BLaER1 (cell line): ENCODE measurements at regions not wholly inside any gene's neighbourhood (a gene's known extent, or its start where the extent isn't known, plus 50 kb on each side); places are given as distances from the start of the nearest gene placed in this dataset.

ENCODE experiments used
- H3K27ac ChIP-seq: shearing (Covaris generic); formaldehyde crosslinking; 2 replicates; pipeline ENCODE4 v1.8.1; 2022
- H3K27me3 ChIP-seq: shearing (Covaris generic); formaldehyde crosslinking; 2 replicates; pipeline ENCODE4 v1.8.1; 2022
- H3K36me3 ChIP-seq: shearing (Covaris generic); formaldehyde crosslinking; 2 replicates; pipeline ENCODE4 v1.8.1; 2022
- H3K4me1 ChIP-seq: shearing (Covaris generic); formaldehyde crosslinking; 2 replicates; pipeline ENCODE4 v1.8.1; 2022
- H3K4me2 ChIP-seq: shearing (Covaris generic); formaldehyde crosslinking; 2 replicates; pipeline ENCODE4 v1.8.1; 2022
- H3K4me3 ChIP-seq: shearing (Covaris generic); formaldehyde crosslinking; 2 replicates; pipeline ENCODE4 v1.8.1; 2022
- H3K9ac ChIP-seq: shearing (Covaris generic); formaldehyde crosslinking; 2 replicates; pipeline ENCODE4 v1.8.1; 2022
- H3K9me3 ChIP-seq: shearing (Covaris generic); formaldehyde crosslinking; 2 replicates; pipeline ENCODE4 v1.8.1; 2022
- H4K20me1 ChIP-seq: shearing (Covaris generic); formaldehyde crosslinking; 2 replicates; pipeline ENCODE4 v1.8.1; 2022
- Cebpa-rat ChIP-seq: shearing (Covaris generic); IDR thresholded peaks from 2 replicates; pipeline ENCODE4 v1.8.1; 2022

DNA sequence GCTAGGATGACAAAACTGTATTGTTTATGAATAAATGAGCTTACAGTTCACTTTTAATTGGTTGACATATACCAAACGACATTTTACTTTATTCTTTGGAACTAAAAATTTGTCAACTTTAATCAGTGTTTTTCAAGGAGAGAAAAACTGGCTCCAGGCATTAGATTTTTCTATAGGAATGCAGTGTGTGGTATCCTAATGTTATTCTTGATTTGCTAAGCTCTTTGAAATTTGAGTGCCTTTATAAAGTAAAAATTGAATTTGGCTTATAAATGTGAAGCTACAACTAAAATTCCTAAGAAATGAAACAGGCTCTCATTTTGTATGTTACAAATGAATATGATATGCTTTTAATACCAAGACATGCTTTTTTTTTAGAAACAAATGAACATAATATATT lies 442.2 kb upstream of the TRAM1L1 start:
- H3K4me2 ChIP-seq = no peak overlapping the region
- H3K9ac ChIP-seq = no peak overlapping the region
- TF ChIP-seq Cebpa-rat = no peak

DNA sequence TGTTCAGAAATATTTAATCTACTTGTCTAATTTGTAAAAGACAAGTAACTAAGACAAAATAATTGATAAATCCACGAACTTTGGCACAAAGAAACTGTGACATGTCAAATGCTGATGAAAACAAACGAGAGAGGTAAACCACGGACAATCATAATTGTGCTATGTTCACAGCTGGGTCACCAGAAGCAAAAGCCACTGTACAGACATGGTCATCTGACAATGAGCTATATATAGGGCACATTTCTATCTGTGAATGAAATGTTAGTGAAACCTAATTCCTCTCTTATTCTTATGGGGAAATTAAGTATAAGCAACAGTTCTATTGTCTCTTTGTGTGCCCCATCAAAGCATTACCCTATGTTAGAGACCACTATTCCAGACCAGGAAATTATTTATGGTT lies 444.0 kb upstream of the TRAM1L1 start:
- no peaks in the 10 kb centered on the region for H3K9me3 ChIP-seq
- H3K27ac ChIP-seq = no peak overlapping the region
- H3K4me3 ChIP-seq = no peak overlapping the region
- no peaks in the 10 kb centered on the region for H3K36me3 ChIP-seq
- no peak overlapping the region for H3K9ac ChIP-seq
- TF ChIP-seq Cebpa-rat = no peak
- H3K4me2 ChIP-seq = no peak overlapping the region
- no peaks in the 10 kb centered on the region for H3K27me3 ChIP-seq
- no peaks in the 10 kb centered on the region for H3K4me1 ChIP-seq
- H4K20me1 ChIP-seq = no peaks in the 10 kb centered on the region

More for the DNA sequence above, 442.2 kb upstream of the TRAM1L1 start:
- Histone ChIP-seq H3K4me1 (no peaks in the 10 kb centered on the region), H3K27ac (no peak overlapping the region), H3K4me3 (no peak overlapping the region), H3K36me3 (no peaks in the 10 kb centered on the region), H3K27me3 (no peaks in the 10 kb centered on the region), H3K9me3 (no peaks in the 10 kb centered on the region), H4K20me1 (no peaks in the 10 kb centered on the region)

DNA sequence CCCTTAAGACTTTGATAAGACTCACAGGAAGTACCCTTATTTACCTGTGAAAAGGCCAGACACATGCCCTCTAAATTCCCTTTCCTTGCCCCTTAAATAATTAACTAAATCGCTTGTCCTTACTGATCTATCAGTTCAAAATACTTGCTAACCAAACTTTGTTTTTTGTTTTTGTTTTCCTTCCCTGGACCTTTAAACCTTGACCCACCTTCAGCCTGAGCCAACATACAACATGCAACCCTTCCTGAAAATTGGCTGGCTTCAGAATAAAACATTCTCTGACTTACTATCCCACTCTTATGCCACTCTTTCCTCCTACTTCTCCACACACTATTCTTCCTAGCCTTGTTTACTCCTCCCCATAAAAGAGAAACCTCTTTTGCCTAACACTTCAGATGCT lies 448.1 kb upstream of the TRAM1L1 start:
- no peaks in the 10 kb centered on the region for H4K20me1 ChIP-seq
- no peaks in the 10 kb centered on the region for H3K36me3 ChIP-seq
- no peak for TF ChIP-seq Cebpa-rat
- no peaks in the 10 kb centered on the region for H3K4me1 ChIP-seq
- H3K27ac ChIP-seq = no peak overlapping the region
- no peak overlapping the region for H3K4me2 ChIP-seq
- no peak overlapping the region for H3K9ac ChIP-seq
- no peaks in the 10 kb centered on the region for H3K9me3 ChIP-seq
- no peak overlapping the region for H3K4me3 ChIP-seq
- no peaks in the 10 kb centered on the region for H3K27me3 ChIP-seq

DNA sequence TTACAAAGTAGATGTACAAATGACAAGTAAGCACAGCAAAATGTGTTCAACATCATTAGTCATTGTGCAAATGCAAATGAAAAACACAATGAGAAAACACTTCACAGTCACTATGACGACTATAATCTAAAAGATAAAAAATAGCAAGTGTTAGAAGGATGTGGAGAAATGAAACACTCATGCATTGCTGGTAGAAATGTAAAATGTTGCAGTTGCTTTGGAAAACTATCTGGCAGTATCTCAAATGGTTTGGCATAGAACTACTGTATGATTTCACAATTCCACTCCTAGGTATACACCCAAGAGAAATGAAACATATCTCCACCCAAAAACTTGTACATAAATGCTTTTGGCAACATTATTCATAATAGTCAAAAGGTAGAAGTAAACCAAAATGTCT lies 459.7 kb upstream of the TRAM1L1 start:
- Histone ChIP-seq H3K9me3 (no peaks in the 10 kb centered on the region), H3K4me2 (no peak overlapping the region)
- no peak for TF ChIP-seq Cebpa-rat

DNA sequence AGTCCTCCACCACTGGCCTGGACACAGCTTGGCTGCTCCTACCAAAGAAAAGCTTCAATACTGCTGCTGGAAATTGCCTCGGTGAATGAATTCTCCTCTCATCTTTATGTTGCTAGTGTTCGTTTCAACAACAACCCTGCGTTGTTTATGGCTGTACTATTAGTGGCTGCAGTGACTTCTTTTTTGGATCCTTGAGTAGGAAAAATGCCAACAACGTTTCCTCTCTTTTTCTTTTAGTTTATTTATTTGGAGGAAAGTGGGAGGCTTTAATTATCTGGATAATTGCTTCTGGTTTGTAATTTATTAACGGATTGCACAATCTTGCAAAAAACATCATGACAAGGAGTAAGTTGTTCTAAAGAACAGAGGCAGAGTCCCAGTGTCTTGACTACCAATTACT lies 464.1 kb upstream of the TRAM1L1 start:
- Histone ChIP-seq H3K27me3 (no peaks in the 10 kb centered on the region), H4K20me1 (no peaks in the 10 kb centered on the region), H3K9me3 (no peaks in the 10 kb centered on the region), H3K4me3 (no peak overlapping the region), H3K27ac (no peak overlapping the region), H3K9ac (no peak overlapping the region), H3K36me3 (no peaks in the 10 kb centered on the region), H3K4me2 (no peak overlapping the region), H3K4me1 (no peaks in the 10 kb centered on the region)
- TF ChIP-seq Cebpa-rat = no peak

More for the DNA sequence above, 459.7 kb upstream of the TRAM1L1 start:
- H3K27me3 ChIP-seq = no peaks in the 10 kb centered on the region
- no peaks in the 10 kb centered on the region for H3K36me3 ChIP-seq
- no peak overlapping the region for H3K4me3 ChIP-seq
- no peak overlapping the region for H3K9ac ChIP-seq
- H3K27ac ChIP-seq = no peak overlapping the region
- no peaks in the 10 kb centered on the region for H4K20me1 ChIP-seq
- H3K4me1 ChIP-seq = no peaks in the 10 kb centered on the region

DNA sequence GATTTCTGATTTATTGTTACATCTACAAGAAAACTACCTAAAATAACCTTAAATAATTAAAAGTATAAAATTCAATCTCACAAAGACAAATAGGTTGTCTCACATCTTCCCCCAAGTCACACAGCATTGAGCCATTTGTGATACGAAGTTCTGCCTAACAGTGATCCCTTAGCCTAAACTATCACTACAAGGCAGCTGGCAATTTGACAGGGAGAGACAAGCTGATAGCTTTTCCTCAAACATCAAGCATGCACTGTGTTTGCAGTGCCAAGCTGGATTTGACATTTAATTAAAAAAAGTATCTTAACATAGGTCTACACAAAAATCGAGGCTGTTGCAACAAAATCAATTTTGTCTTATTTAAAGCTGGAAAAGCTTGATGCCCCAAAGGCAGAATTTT lies 464.7 kb upstream of the TRAM1L1 start:
- Histone ChIP-seq H3K36me3 (no peaks in the 10 kb centered on the region), H3K27ac (no peak overlapping the region), H3K9ac (no peak overlapping the region), H3K27me3 (no peaks in the 10 kb centered on the region), H3K9me3 (no peaks in the 10 kb centered on the region), H3K4me3 (no peak overlapping the region), H4K20me1 (no peaks in the 10 kb centered on the region), H3K4me1 (no peaks in the 10 kb centered on the region), H3K4me2 (no peak overlapping the region)
- TF ChIP-seq Cebpa-rat = no peak

DNA sequence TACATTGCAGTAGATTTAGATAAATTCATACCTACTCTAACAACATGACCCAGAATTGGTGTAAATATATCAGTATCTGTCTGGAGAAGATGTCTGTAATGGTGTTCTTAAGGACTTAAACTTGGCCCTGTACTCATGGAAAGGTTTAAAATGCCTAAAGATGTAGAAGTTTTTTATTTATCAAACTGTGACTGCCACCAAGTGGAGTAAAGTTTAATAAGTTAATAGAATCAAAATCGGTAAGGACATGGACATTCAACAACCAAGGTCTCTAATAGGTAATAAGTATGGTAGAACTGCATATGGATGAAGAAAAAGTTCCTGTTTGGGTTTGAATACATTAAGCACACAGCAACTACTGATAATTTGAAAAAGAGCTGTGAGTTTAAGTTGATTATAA lies 474.0 kb upstream of the NDST3 start:
- no peak overlapping the region for H3K27ac ChIP-seq
- H3K4me1 ChIP-seq = no peaks in the 10 kb centered on the region
- H3K9me3 ChIP-seq = no peaks in the 10 kb centered on the region
- H3K27me3 ChIP-seq = no peaks in the 10 kb centered on the region
- H3K4me2 ChIP-seq = no peak overlapping the region
- H3K36me3 ChIP-seq = no peaks in the 10 kb centered on the region
- no peak overlapping the region for H3K9ac ChIP-seq
- no peak overlapping the region for H3K4me3 ChIP-seq
- no peak for TF ChIP-seq Cebpa-rat
- no peaks in the 10 kb centered on the region for H4K20me1 ChIP-seq

DNA sequence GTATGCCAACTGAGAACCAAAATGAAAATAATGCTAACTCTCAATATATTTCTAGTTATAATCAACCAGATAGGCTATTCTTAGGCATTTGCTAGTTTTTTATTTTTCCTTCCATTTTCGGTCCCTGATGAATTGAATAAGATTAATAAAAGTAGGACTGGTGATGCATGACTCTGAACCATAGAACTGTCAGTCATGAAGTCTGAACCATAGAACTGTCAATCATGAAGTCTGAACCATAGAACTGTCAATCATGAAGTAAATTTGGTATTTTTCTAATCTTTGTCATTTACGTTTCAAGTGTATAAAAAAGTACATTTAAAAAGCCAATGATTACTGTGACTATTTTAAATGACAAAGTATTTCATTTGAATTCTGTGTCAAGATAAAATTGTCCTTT lies 460.2 kb upstream of the NDST3 start:
- no peaks in the 10 kb centered on the region for H3K4me1 ChIP-seq
- H3K9me3 ChIP-seq = no peaks in the 10 kb centered on the region
- H3K27me3 ChIP-seq = no peaks in the 10 kb centered on the region
- H3K36me3 ChIP-seq = no peaks in the 10 kb centered on the region
- H4K20me1 ChIP-seq = no peaks in the 10 kb centered on the region
- H3K4me2 ChIP-seq = no peak overlapping the region
- H3K4me3 ChIP-seq = no peak overlapping the region
- no peak overlapping the region for H3K9ac ChIP-seq
- TF ChIP-seq Cebpa-rat = no peak
- H3K27ac ChIP-seq = no peak overlapping the region

DNA sequence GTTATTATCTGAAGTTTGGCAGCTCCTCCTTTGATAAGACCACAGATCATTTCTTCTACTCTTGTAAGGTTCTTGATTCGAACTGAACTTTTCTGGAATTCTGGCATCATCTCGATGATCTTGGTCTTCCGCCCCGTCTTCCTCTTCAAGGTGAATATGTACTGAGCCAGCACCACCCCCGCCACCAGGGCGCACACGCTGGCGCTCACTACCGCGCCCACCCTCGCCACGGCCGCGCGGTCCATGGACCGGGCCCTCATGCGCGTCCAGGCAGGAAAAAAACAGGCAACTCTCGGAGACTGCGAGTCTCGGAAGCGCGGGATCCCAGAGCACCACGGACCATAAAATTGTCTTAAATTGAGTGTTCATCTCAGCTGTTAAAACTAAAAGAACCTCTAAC lies 458.4 kb upstream of the NDST3 start:
- H3K4me2 ChIP-seq = no peak overlapping the region
- H4K20me1 ChIP-seq = no peaks in the 10 kb centered on the region
- H3K27ac ChIP-seq = no peak overlapping the region
- no peak for TF ChIP-seq Cebpa-rat
- H3K27me3 ChIP-seq = no peaks in the 10 kb centered on the region
- H3K4me1 ChIP-seq = no peaks in the 10 kb centered on the region
- no peaks in the 10 kb centered on the region for H3K9me3 ChIP-seq
- H3K4me3 ChIP-seq = no peak overlapping the region
- H3K9ac ChIP-seq = no peak overlapping the region
- no peaks in the 10 kb centered on the region for H3K36me3 ChIP-seq

DNA sequence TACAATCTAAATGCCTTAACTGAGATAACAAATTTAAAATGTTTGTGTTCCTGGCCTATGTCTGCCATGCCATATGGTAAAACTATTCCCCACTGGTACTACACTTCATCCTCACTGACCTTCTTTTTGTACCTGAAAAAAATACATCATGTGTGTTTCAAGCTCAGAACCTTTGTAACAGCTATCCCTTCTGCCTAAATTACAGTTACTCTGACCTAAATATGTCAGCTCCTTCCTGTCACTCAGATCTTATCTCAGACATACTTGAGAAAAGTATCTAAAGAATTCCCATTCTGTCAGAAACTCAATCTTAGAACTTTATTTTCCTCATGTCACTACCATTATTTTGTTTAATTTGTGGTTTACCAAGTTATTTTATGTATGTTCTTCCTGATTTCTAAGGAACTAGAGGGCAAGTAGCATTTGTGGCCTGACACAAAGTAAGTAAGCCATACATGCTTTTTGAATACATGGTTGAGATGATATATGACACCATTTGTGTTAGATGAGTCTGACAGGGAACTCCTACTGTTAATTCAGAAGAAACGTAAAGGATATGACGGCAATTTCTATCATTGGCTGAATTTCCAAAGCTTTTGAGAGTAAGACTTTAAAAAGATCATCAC lies 456.5 kb upstream of the NDST3 start:
- no peak overlapping the region for H3K27ac ChIP-seq
- no peaks in the 10 kb centered on the region for H3K36me3 ChIP-seq
- H3K9me3 ChIP-seq = no peaks in the 10 kb centered on the region
- H3K9ac ChIP-seq = no peak overlapping the region
- H3K4me3 ChIP-seq = no peak overlapping the region
- TF ChIP-seq Cebpa-rat = no peak
- no peaks in the 10 kb centered on the region for H3K4me1 ChIP-seq
- H3K27me3 ChIP-seq = no peaks in the 10 kb centered on the region
- no peaks in the 10 kb centered on the region for H4K20me1 ChIP-seq
- H3K4me2 ChIP-seq = no peak overlapping the region

DNA sequence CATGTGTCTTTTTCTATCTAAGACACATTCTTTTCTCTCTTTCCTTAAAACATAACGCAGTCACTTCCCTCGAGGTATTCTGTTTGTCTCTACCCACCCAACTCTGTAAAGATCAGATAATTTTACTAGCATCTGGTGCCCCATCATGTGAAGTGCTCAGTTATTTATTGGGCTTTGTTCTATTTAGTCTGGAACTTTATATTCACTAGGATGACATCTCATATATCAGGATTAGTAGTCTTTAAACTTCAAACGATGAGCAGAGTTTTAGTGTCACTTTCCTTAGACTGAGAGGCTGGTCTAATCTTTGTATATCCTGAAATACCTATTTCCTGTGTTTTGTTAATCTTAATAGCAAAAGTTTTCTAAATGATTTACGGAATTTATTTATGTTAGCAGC lies 445.5 kb upstream of the NDST3 start:
- Histone ChIP-seq H3K27ac (no peak overlapping the region), H3K9me3 (no peaks in the 10 kb centered on the region), H3K4me2 (no peak overlapping the region), H3K27me3 (no peaks in the 10 kb centered on the region), H3K4me1 (no peaks in the 10 kb centered on the region), H3K9ac (no peak overlapping the region), H3K4me3 (no peak overlapping the region), H3K36me3 (no peaks in the 10 kb centered on the region), H4K20me1 (no peaks in the 10 kb centered on the region)
- TF ChIP-seq Cebpa-rat = no peak
